B cell (primary cell): ENCODE measurements at regions not wholly inside any gene's neighbourhood (a gene's known extent, or its start where the extent isn't known, plus 50 kb on each side); places are given as distances from the start of the nearest gene placed in this dataset.

ENCODE experiments used
- ATAC-seq: fragments of 200-7000 bp; cut with Tn5 transposase; one replicate; pipeline ENCODE4 v1.10.0; 2021; ENCODE audit warnings: low read depth, mild to moderate bottlenecking, moderate number of reproducible peaks, moderate library complexity
- CTCF ChIA-PET: fragments of 350-600 bp; sonication (Branson Sonifier 250); formaldehyde crosslinking; loops from one replicate; lab custom pipeline; 2021; ENCODE audit warnings: antibody characterized with exemption, inconsistent platforms; lab: Charles Lee
- POLR2A ChIA-PET: fragments of 350-600 bp; sonication (Branson Sonifier 250); formaldehyde crosslinking; loops from one replicate; lab custom pipeline; 2021; ENCODE audit warnings: antibody characterized with exemption; lab: Charles Lee
- DNase-seq: peaks from one replicate; pipeline ENCODE4 v3.0.0; 2013
- H2AFZ ChIP-seq: 2 replicates; pipeline ENCODE4 v1.6.1; 2012; ENCODE audit warnings: mild to moderate bottlenecking, low read depth, low read length; ENCODE audit not compliant: insufficient read depth, poor library complexity, severe bottlenecking
- H3K27ac ChIP-seq, 2 donors: 1 replicate in 1 of 2; 2 replicates in 1 of 2; pipeline ENCODE4 v1.5.1; 2012 to 2013; ENCODE audit warnings: low read length in 2 of 2, mild to moderate bottlenecking in 2 of 2, moderate library complexity in 1 of 2
- H3K27me3 ChIP-seq, 4 experiments: fragments of 200-600 bp in 1 of 4; sonication (generic) in 1 of 4; replicated peaks in 1 of 4; 1 replicate in 2 of 4; 2 replicates in 2 of 4; pipeline versions ENCODE4 v1.6.1 to v1.7.0; 2013 to 2016; ENCODE audit warnings: low read length in 3 of 4, mild to moderate bottlenecking in 2 of 4, mixed read lengths in 1 of 4, moderate library complexity in 1 of 4; ENCODE audit not compliant: insufficient read depth in 4 of 4, control insufficient read depth in 3 of 4; ENCODE audit errors: control extremely low read depth in 1 of 4
- H3K36me3 ChIP-seq, 2 experiments: replicated peaks in 1 of 2; 1 replicate in 1 of 2; 2 replicates in 1 of 2; pipeline versions ENCODE4 v1.6.1 to v1.7.1; 2013; ENCODE audit warnings: low read length in 1 of 2; ENCODE audit not compliant: insufficient read depth in 2 of 2, control insufficient read depth in 1 of 2; ENCODE audit errors: control extremely low read depth in 1 of 2, extremely low read depth in 1 of 2
- H3K4me1 ChIP-seq, 2 donors: fragments of 200-600 bp in 1 of 2; sonication (generic) in 1 of 2; 1 replicate in 1 of 2; 2 replicates in 1 of 2; pipeline versions ENCODE4 v1.5.1 to v1.6.1; 2013 to 2017; ENCODE audit warnings: low read length in 2 of 2; ENCODE audit not compliant: control insufficient read depth in 2 of 2, insufficient read depth in 2 of 2
- H3K4me2 ChIP-seq: replicated peaks from 2 replicates; pipeline ENCODE3; 2012; ENCODE audit warnings: mild to moderate bottlenecking, low read depth, low read length; ENCODE audit not compliant: poor library complexity, severe bottlenecking
- H3K4me3 ChIP-seq, 5 experiments: fragments of 200-600 bp in 1 of 5; sonication (generic) in 1 of 5; 1 replicate in 3 of 5; 2 replicates in 2 of 5; pipeline versions ENCODE4 v1.5.1 to v1.7.0; 2011 to 2016; ENCODE audit warnings: low read length in 4 of 5, mild to moderate bottlenecking in 4 of 5, low read depth in 2 of 5, control low read depth in 1 of 5, moderate library complexity in 1 of 5; ENCODE audit not compliant: insufficient read depth in 1 of 5; ENCODE audit errors: control extremely low read depth in 1 of 5, extremely low read depth in 1 of 5
- H3K79me2 ChIP-seq: fragments of 200-600 bp; sonication (generic); one replicate; pipeline ENCODE4 v1.6.0; 2016; ENCODE audit warnings: low read length; ENCODE audit not compliant: control insufficient read depth, insufficient read depth
- H3K9ac ChIP-seq: fragments of 200-600 bp; sonication (generic); 2 replicates; pipeline ENCODE4 v1.6.1; 2017; ENCODE audit warnings: mild to moderate bottlenecking, low read length, moderate library complexity
- H3K9me3 ChIP-seq, 3 donors: one replicate each; pipeline versions ENCODE4 v1.6.1 to v1.7.1; 2013; ENCODE audit warnings: low read length in 2 of 3; ENCODE audit not compliant: control insufficient read depth in 2 of 3, insufficient read depth in 1 of 3; ENCODE audit errors: control extremely low read depth in 1 of 3
- H4K20me1 ChIP-seq: 2 replicates; pipeline ENCODE4 v1.6.0; 2012; ENCODE audit warnings: mild to moderate bottlenecking, low read length; ENCODE audit not compliant: insufficient read depth, control insufficient read depth, poor library complexity, severe bottlenecking
- H3K27ac Mint-ChIP-seq: one replicate; pipeline ENCODE4 v1.8.0; 2021; ENCODE audit warnings: mixed read lengths
- H3K27me3 Mint-ChIP-seq: one replicate; pipeline ENCODE4 v1.8.0; 2021; ENCODE audit warnings: mixed read lengths
- H3K4me1 Mint-ChIP-seq: one replicate; pipeline ENCODE4 v1.8.0; 2021; ENCODE audit warnings: mixed read lengths
- H3K4me3 Mint-ChIP-seq: one replicate; pipeline ENCODE4 v1.8.0; 2021; ENCODE audit warnings: mixed read lengths
- H3K9me3 Mint-ChIP-seq: one replicate; pipeline ENCODE4 v1.8.0; 2022; ENCODE audit warnings: mixed read lengths; ENCODE audit not compliant: insufficient read depth
- EZH2 ChIP-seq: IDR thresholded peaks from 2 replicates; pipeline ENCODE4 v1.6.1; 2012; ENCODE audit warnings: borderline replicate concordance, low read depth, mild to moderate bottlenecking, moderate library complexity, low read length; ENCODE audit not compliant: insufficient read depth, poor library complexity, severe bottlenecking
- WGBS: methylation state at CpG from one replicate; pipeline ENCODE4 v1.1.5; 2013; ENCODE audit warnings: missing lambda C conversion rate; ENCODE audit not compliant: insufficient coverage; 5-methylcytosine and 5-hydroxymethylcytosine counted together
- intact Hi-C: fragments of 100-400 bp; cut with micrococcal nuclease; formaldehyde crosslinking; loops from one replicate; pipeline ENCODE4 v1.10.0; 2022
- TF ChIP-seq, protein P1 (sequence below): fragments of 200-600 bp; IDR thresholded peaks from one replicate; pipeline ENCODE4 v1.8.0; 2022; ENCODE audit warnings: antibody characterized with exemption, mild to moderate bottlenecking

DNA sequence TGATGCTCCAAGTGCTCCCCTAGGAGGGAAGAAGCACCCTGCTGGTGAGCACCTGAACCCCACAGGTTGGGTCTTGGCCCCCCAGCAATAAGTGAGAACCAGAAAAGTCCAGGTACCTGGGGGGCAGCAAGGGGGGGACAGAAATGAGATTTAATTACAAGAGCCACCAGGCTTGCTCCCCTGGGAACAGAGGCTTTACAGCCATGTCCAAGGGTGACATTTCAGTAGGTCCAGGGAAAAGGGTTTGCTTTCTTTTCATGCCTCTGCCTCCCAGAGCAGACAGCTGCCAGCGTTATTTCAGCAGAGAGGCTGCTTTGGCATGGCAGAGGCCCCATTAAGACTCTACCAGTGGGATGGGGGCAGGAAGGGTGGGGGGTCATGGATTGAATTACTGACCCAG, 437.7 kb downstream of the BUD13 start:
- Histone ChIP-seq H3K79me2 (no peaks in the 10 kb centered on the region), H3K4me3 (no peak overlapping the region), H3K4me2 (no peak overlapping the region), H3K9ac (no peak overlapping the region), H4K20me1 (no peaks in the 10 kb centered on the region), H3K9me3 (peaks cover 0 to 14% (median 4%) of the 10 kb centered on the region in 3 donors), H3K27ac (no peak overlapping the region), H3K27me3 (no peaks in the 10 kb centered on the region), H3K4me1 (no peaks in the 10 kb centered on the region), H2AFZ (no peak overlapping the region), H3K36me3 (no peaks in the 10 kb centered on the region)
- TF ChIP-seq, protein P1, sequence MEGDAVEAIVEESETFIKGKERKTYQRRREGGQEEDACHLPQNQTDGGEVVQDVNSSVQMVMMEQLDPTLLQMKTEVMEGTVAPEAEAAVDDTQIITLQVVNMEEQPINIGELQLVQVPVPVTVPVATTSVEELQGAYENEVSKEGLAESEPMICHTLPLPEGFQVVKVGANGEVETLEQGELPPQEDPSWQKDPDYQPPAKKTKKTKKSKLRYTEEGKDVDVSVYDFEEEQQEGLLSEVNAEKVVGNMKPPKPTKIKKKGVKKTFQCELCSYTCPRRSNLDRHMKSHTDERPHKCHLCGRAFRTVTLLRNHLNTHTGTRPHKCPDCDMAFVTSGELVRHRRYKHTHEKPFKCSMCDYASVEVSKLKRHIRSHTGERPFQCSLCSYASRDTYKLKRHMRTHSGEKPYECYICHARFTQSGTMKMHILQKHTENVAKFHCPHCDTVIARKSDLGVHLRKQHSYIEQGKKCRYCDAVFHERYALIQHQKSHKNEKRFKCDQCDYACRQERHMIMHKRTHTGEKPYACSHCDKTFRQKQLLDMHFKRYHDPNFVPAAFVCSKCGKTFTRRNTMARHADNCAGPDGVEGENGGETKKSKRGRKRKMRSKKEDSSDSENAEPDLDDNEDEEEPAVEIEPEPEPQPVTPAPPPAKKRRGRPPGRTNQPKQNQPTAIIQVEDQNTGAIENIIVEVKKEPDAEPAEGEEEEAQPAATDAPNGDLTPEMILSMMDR: no peak
- no peak for TF ChIP-seq EZH2
- Mint-ChIP-seq H3K27me3 (peaks cover 4% of the 10 kb centered on the region), H3K4me3 (no peak overlapping the region), H3K9me3 (peaks cover 3% of the 10 kb centered on the region), H3K4me1 (no peaks in the 10 kb centered on the region), H3K27ac (no peak overlapping the region)
- WGBS: 80% methylated on average over 1 of the region's 1 CpG
- POLR2A ChIA-PET: no interaction called here
- intact Hi-C loops: no loop called here
- CTCF ChIA-PET: no interaction called here
- DNase-seq (no peak), ATAC-seq (no peak)

DNA sequence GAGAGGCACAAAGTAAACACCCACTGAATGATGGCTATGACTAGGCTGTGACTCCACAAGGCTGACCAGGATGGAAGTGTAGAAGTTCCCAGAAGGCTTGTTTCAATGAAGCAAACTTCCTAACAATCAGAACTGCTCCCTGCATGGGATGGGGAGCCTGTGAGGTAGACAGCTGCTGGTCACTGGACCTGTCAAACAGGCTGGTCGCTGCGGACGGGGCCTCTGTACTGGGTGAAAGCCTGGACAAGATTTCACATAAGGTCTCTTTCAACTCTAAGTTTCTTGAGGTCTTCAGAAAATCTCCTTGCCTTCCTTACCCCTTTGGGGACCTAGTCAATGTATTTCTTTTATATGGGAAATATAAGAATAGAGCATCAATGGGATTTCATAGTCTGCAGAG, 438.2 kb downstream of the BUD13 start:
- ATAC-seq (no peak), DNase-seq (no peak)
- H3K4me3 Mint-ChIP-seq: no peak overlapping the region
- peaks cover 0 to 14% (median 4%) of the 10 kb centered on the region in 3 donors for H3K9me3 ChIP-seq
- H3K79me2 ChIP-seq: no peaks in the 10 kb centered on the region
- no peak overlapping the region for H3K27ac Mint-ChIP-seq
- H2AFZ ChIP-seq: no peak overlapping the region
- no peak overlapping the region for H3K4me2 ChIP-seq
- no peak overlapping the region for H3K27ac ChIP-seq
- H3K4me1 Mint-ChIP-seq: no peaks in the 10 kb centered on the region
- peaks cover 3% of the 10 kb centered on the region for H3K9me3 Mint-ChIP-seq
- H3K36me3 ChIP-seq: no peaks in the 10 kb centered on the region
- ChIA-PET POLR2A (no interaction called here), CTCF (no interaction called here)
- no peaks in the 10 kb centered on the region for H3K27me3 ChIP-seq
- no CpG with 5 or more reads among the region's 3 CpGs for WGBS
- H4K20me1 ChIP-seq: no peaks in the 10 kb centered on the region
- H3K4me3 ChIP-seq: no peak overlapping the region
- TF ChIP-seq EZH2: no peak
- TF ChIP-seq, protein P1: no peak
- intact Hi-C loops: no loop called here
- H3K4me1 ChIP-seq: no peaks in the 10 kb centered on the region
- H3K9ac ChIP-seq: no peak overlapping the region
- peaks cover 8% of the 10 kb centered on the region for H3K27me3 Mint-ChIP-seq
